Neuronal stem cell (in vitro differentiated cells): ENCODE measurements at regions not wholly inside any gene's neighbourhood (a gene's known extent, or its start where the extent isn't known, plus 50 kb on each side); places are given as distances from the start of the nearest gene placed in this dataset.

Source experiments
- DNase-seq: peaks from one replicate; pipeline ENCODE4 v3.0.0-alpha.2; 2013; ENCODE audit warnings: low spot score
- H2AFZ ChIP-seq: one replicate; pipeline ENCODE4 v1.6.1; 2013; ENCODE audit warnings: mild to moderate bottlenecking, low read length, inconsistent platforms
- H2AK5ac ChIP-seq: 2 replicates; pipeline ENCODE4 v1.6.1; 2013; ENCODE audit warnings: low read depth, mild to moderate bottlenecking, inconsistent platforms, low read length, moderate library complexity, mixed read lengths
- H2BK120ac ChIP-seq: 2 replicates; pipeline ENCODE4 v1.6.1; 2013; ENCODE audit warnings: low read depth, mild to moderate bottlenecking, inconsistent platforms, low read length, moderate library complexity, mixed read lengths
- H2BK12ac ChIP-seq: one replicate; pipeline ENCODE4 v1.6.1; 2013; ENCODE audit warnings: low read length, inconsistent platforms
- H2BK15ac ChIP-seq: 2 replicates; pipeline ENCODE4 v1.6.1; 2013; ENCODE audit warnings: mild to moderate bottlenecking, low read length, inconsistent platforms, mixed read lengths
- H2BK5ac ChIP-seq: one replicate; pipeline ENCODE4 v1.6.1; 2013; ENCODE audit warnings: inconsistent platforms, mild to moderate bottlenecking, low read length, moderate library complexity
- H3K14ac ChIP-seq: one replicate; pipeline ENCODE4 v1.6.1; 2013; ENCODE audit warnings: low read length, inconsistent platforms
- H3K18ac ChIP-seq: 2 replicates; pipeline ENCODE4 v1.6.1; 2013; ENCODE audit warnings: low read length, inconsistent platforms
- H3K23ac ChIP-seq: 2 replicates; pipeline ENCODE4 v1.6.1; 2013; ENCODE audit warnings: low read depth, mild to moderate bottlenecking, mixed read lengths, low read length, inconsistent platforms; ENCODE audit not compliant: poor library complexity
- H3K27ac ChIP-seq: replicated peaks from 3 replicates; pipeline ENCODE4 v1.5.1; 2013; ENCODE audit warnings: low read length, inconsistent platforms
- H3K27me3 ChIP-seq, 3 experiments: 2 replicates each; pipeline ENCODE4 v1.6.1; 2013; ENCODE audit warnings: low read length in 3 of 3, mild to moderate bottlenecking in 2 of 3, inconsistent platforms in 1 of 3, low read depth in 1 of 3, mixed read lengths in 1 of 3, moderate library complexity in 1 of 3; ENCODE audit not compliant: control insufficient read depth in 3 of 3, insufficient read depth in 3 of 3
- H3K36me3 ChIP-seq, 2 donors: replicated peaks in 1 of 2; 2 replicates each; pipeline ENCODE4 v1.6.1; 2013; ENCODE audit warnings: low read length in 2 of 2; ENCODE audit not compliant: control insufficient read depth in 2 of 2, insufficient read depth in 2 of 2
- H3K4ac ChIP-seq: 2 replicates; pipeline ENCODE4 v1.6.1; 2013; ENCODE audit warnings: inconsistent platforms, mild to moderate bottlenecking, low read length, moderate library complexity
- H3K4me1 ChIP-seq, 2 donors: 1 replicate in 1 of 2; 2 replicates in 1 of 2; pipeline ENCODE4 v1.6.1; 2013; ENCODE audit warnings: low read length in 2 of 2, low read depth in 1 of 2; ENCODE audit not compliant: control insufficient read depth in 2 of 2, insufficient read depth in 1 of 2
- H3K4me2 ChIP-seq: one replicate; pipeline ENCODE4 v1.6.1; 2013; ENCODE audit warnings: mild to moderate bottlenecking, low read length, inconsistent platforms; ENCODE audit not compliant: insufficient read depth, poor library complexity, severe bottlenecking
- H3K4me3 ChIP-seq, 2 donors: 2 replicates each; pipeline ENCODE4 v1.5.1; 2013; ENCODE audit warnings: low read length in 2 of 2, mild to moderate bottlenecking in 2 of 2, inconsistent platforms in 1 of 2, moderate library complexity in 1 of 2
- H3K79me1 ChIP-seq: one replicate; pipeline ENCODE4 v1.6.1; 2013; ENCODE audit warnings: low read depth, mild to moderate bottlenecking, inconsistent platforms, low read length, moderate library complexity
- H3K9ac ChIP-seq: one replicate; pipeline ENCODE4 v1.6.1; 2013; ENCODE audit warnings: mild to moderate bottlenecking, low read depth, low read length, inconsistent platforms; ENCODE audit not compliant: poor library complexity
- H3K9me3 ChIP-seq, 2 donors: replicated peaks in 1 of 2; 2 replicates each; pipeline versions ENCODE3 to v1.6.1; 2013; ENCODE audit warnings: low read length in 2 of 2, mild to moderate bottlenecking in 2 of 2, inconsistent platforms in 1 of 2, low read depth in 1 of 2, mixed read lengths in 1 of 2, moderate library complexity in 1 of 2; ENCODE audit not compliant: control insufficient read depth in 2 of 2, insufficient read depth in 1 of 2
- H4K8ac ChIP-seq: one replicate; pipeline ENCODE4 v1.6.1; 2013; ENCODE audit warnings: low read depth, mild to moderate bottlenecking, inconsistent platforms, low read length, moderate library complexity
- H4K91ac ChIP-seq: one replicate; pipeline ENCODE4 v1.6.1; 2013; ENCODE audit warnings: low read length, low read depth, mild to moderate bottlenecking, inconsistent platforms; ENCODE audit not compliant: poor library complexity
- WGBS, 2 donors: extraction: QIAGEN DNeasy Blood & Tissue Kit; methylation state at CpG; one replicate each; pipeline ENCODE4 v1.1.7; 2013; ENCODE audit warnings: missing lambda C conversion rate in 2 of 2, mixed read lengths in 1 of 2; ENCODE audit not compliant: insufficient read length in 2 of 2, insufficient replicate concordance in 1 of 2; ENCODE audit errors: extremely low coverage in 2 of 2; 5-methylcytosine and 5-hydroxymethylcytosine counted together

DNA sequence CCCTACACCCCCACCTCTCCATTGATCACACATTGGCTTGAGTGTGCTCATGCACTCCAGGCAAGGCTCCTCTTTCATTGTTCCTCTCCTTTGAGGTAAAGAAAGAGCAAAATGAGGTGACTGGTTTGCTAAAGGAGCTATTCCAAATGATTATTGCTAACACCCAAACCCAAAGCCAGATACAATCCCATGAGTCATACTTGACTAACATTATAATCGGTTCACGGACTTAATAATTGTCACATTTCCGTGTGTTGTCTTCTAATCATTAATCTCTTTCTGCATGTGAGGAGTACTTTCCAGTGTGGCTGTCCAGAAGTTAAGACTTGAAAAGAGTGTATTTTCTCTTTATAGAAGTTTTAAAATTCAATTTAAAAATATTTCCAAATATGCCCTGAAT lies 174.3 kb upstream of the SFRP2 start:
- no peak overlapping the region for H2BK5ac ChIP-seq
- H3K36me3 ChIP-seq: no peaks in the 10 kb centered on the region
- no peak overlapping the region for H3K4me3 ChIP-seq
- no peak overlapping the region for H3K9ac ChIP-seq
- H3K9me3 ChIP-seq: no peaks in the 10 kb centered on the region
- peaks cover 8 to 10% of the 10 kb centered on the region in 2 donors for H3K4me1 ChIP-seq
- H2BK12ac ChIP-seq: no peak overlapping the region
- no CpG with 5 or more reads among the region's 3 CpGs for WGBS, 2 donors
- H3K27me3 ChIP-seq: no peaks in the 10 kb centered on the region
- H2AFZ ChIP-seq: peak overlapping the region; percentile 11
- peak; percentile 11 for DNase-seq
- H3K4ac ChIP-seq: no peak overlapping the region
- no peak overlapping the region for H3K23ac ChIP-seq
- no peak overlapping the region for H3K14ac ChIP-seq
- no peak overlapping the region for H4K91ac ChIP-seq
- H3K4me2 ChIP-seq: no peak overlapping the region
- no peak overlapping the region for H3K27ac ChIP-seq
- H3K79me1 ChIP-seq: no peaks in the 10 kb centered on the region
- H3K18ac ChIP-seq: no peak overlapping the region
- no peak overlapping the region for H2BK15ac ChIP-seq
- H4K8ac ChIP-seq: no peak overlapping the region
- no peak overlapping the region for H2AK5ac ChIP-seq
- no peak overlapping the region for H2BK120ac ChIP-seq

DNA sequence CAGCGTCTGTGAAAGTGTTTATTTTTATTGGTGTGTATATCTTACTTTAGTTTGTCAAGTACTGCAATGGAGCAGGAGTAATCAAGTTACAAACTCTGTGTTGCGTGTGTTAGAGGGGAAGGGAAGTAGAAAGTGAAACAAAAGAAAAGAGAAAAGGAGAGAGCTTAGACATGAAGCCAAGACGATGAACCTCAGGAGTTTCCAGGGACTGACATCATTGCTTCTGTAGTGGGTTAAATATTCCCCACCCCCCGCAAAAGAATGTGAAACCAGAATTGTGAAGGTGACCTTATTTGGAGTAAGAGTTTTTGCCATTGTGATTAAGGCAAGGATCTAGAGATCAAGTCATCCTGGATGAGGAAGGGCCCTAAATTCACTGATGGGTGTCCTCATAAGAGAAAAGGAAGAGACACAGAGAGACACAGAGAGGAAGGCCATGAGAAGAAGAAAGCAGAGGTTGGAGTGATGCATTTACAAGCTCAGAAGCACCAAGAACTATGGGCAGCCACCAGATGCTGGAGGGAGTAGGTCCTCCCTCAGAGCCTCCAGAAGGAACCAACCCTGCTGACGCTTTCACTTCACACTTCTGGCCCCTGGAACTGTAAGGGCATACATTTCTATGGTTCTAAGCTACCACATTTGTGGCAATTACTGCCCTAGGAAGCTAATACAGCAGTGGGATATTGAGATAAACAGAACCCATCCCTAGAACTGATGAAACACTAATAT lies 173.6 kb upstream of the SFRP2 start:
- Histone ChIP-seq H2AK5ac (no peak overlapping the region), H3K18ac (no peak overlapping the region), H3K27ac (no peak overlapping the region), H3K23ac (no peak overlapping the region), H3K27me3 (no peaks in the 10 kb centered on the region), H3K4me3 (no peak overlapping the region), H3K4ac (no peak overlapping the region), H4K8ac (no peak overlapping the region), H4K91ac (no peak overlapping the region), H3K79me1 (no peaks in the 10 kb centered on the region), H3K36me3 (no peaks in the 10 kb centered on the region), H2BK120ac (no peak overlapping the region), H3K4me1 (peaks cover 8 to 10% of the 10 kb centered on the region in 2 donors), H2AFZ (no peak overlapping the region), H3K9ac (no peak overlapping the region), H3K4me2 (no peak overlapping the region), H3K9me3 (no peaks in the 10 kb centered on the region), H2BK12ac (no peak overlapping the region), H3K14ac (no peak overlapping the region), H2BK15ac (no peak overlapping the region), H2BK5ac (no peak overlapping the region)
- WGBS, 2 donors: no CpG with 5 or more reads among the region's 5 CpGs
- DNase-seq: no peak

DNA sequence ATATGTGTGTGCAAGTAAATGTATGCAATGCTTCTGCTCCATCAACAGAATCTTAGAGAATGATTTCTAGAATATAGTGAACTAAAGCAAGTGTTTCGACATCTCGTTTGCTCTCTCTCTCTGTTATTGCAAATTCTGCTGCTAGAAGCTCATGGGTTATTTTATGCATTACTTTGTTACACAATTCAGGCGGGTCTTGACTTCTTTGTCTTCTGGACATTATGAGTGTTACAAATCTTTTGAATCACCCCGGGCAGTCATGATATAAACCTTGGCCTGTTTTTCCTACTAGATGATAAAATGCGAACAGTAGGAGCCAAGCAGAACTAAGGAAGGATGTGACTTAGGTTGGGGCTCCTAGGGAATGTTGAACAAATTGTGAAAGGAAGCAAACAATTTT lies 166.4 kb upstream of the SFRP2 start:
- Histone ChIP-seq H3K27ac (no peak overlapping the region), H4K8ac (no peak overlapping the region), H3K36me3 (no peaks in the 10 kb centered on the region), H2BK120ac (no peak overlapping the region), H3K9ac (no peak overlapping the region), H3K14ac (no peak overlapping the region), H2AFZ (no peak overlapping the region), H2AK5ac (no peak overlapping the region), H3K4me3 (no peak overlapping the region), H2BK12ac (no peak overlapping the region), H2BK15ac (no peak overlapping the region), H3K4me1 (peaks cover 0 to 3% of the 10 kb centered on the region in 2 donors), H3K27me3 (no peaks in the 10 kb centered on the region), H2BK5ac (no peak overlapping the region), H3K4ac (no peak overlapping the region), H3K23ac (no peak overlapping the region), H4K91ac (no peak overlapping the region), H3K18ac (no peak overlapping the region), H3K4me2 (no peak overlapping the region), H3K9me3 (no peaks in the 10 kb centered on the region), H3K79me1 (no peaks in the 10 kb centered on the region)
- no CpG with 5 or more reads among the region's 5 CpGs for WGBS, 2 donors
- DNase-seq: no peak

DNA sequence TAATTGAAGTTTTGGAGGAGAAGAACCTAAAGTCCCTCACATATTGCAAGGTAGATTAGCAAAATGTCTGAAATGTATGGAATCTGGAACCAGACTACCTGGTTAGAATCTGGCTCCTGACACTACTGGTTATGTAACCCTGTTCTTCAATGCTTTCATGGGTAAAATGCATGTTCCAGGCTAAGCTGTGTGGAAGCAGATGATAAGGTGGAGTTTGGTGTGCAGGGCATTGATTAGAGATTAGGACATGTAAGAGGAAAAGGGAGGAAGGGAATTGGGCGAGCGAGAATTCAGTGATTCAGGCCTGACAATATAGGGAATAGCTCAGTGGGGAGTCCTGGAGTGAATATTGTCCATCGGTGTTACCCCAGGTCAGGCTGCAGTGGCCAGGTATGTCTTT lies 165.8 kb upstream of the SFRP2 start:
- no peaks in the 10 kb centered on the region for H3K36me3 ChIP-seq
- H3K18ac ChIP-seq: no peak overlapping the region
- H3K23ac ChIP-seq: no peak overlapping the region
- H2BK120ac ChIP-seq: no peak overlapping the region
- H4K91ac ChIP-seq: no peak overlapping the region
- no peaks in the 10 kb centered on the region for H3K79me1 ChIP-seq
- no peak overlapping the region for H3K4me2 ChIP-seq
- no CpG with 5 or more reads among the region's 3 CpGs for WGBS, 2 donors
- H2BK5ac ChIP-seq: no peak overlapping the region
- no peak overlapping the region for H2AK5ac ChIP-seq
- no peak overlapping the region for H2AFZ ChIP-seq
- no peak overlapping the region for H3K9ac ChIP-seq
- peaks cover 0 to 4% of the 10 kb centered on the region in 2 donors for H3K4me1 ChIP-seq
- H3K9me3 ChIP-seq: no peaks in the 10 kb centered on the region
- H3K27me3 ChIP-seq: no peaks in the 10 kb centered on the region
- no peak overlapping the region for H2BK12ac ChIP-seq
- H2BK15ac ChIP-seq: no peak overlapping the region
- H3K4me3 ChIP-seq: no peak overlapping the region
- DNase-seq: no peak
- no peak overlapping the region for H3K27ac ChIP-seq
- H3K4ac ChIP-seq: no peak overlapping the region
- H4K8ac ChIP-seq: no peak overlapping the region
- no peak overlapping the region for H3K14ac ChIP-seq
